ENCODE measurements at regions not wholly inside any gene's neighbourhood (a gene's known extent, or its start where the extent isn't known, plus 50 kb on each side); places are given as distances from the start of the nearest gene placed in this dataset.

GRCh38 chrX:39859991-39860861 is 237.5 kb downstream of the BCOR start:
- TF ChIP-seq RAD21 (IDR thresholded peaks at IDR 0.05; ENCODE audit: low read depth) (no peak), CEBPB (IDR thresholded peaks at IDR 0.05) (no peak)

Measured in Ishikawa (cell line).